Fibroblast of lung (primary cell): ENCODE measurements at regions not wholly inside any gene's neighbourhood (a gene's known extent, or its start where the extent isn't known, plus 50 kb on each side); places are given as distances from the start of the nearest gene placed in this dataset.
A peak's percentile ranks its signal among the peaks of the same experiment; 100 is the strongest.

Source experiments
- DNase-seq, 2 donors: peaks; one replicate each; pipeline versions ENCODE4 v3.0.0 to v3.0.0-alpha.2; 2010; ENCODE audit warnings: low read depth in 2 of 2
- H2AFZ ChIP-seq: 2 replicates; pipeline ENCODE4 v1.5.1; 2012; ENCODE audit warnings: low read length, control low read depth, inconsistent platforms
- H3K27ac ChIP-seq: 2 replicates; pipeline ENCODE4 v1.5.1; 2011; ENCODE audit warnings: low read length, control low read depth; ENCODE audit not compliant: insufficient read depth
- H3K27me3 ChIP-seq: 2 replicates; pipeline ENCODE4 v1.5.1; 2011; ENCODE audit warnings: mild to moderate bottlenecking, low read length; ENCODE audit not compliant: control insufficient read depth, insufficient read depth
- H3K36me3 ChIP-seq: 2 replicates; pipeline ENCODE4 v1.5.1; 2011; ENCODE audit warnings: low read length; ENCODE audit not compliant: control insufficient read depth, insufficient read depth
- H3K4me1 ChIP-seq: 2 replicates; pipeline ENCODE4 v1.5.1; 2011; ENCODE audit warnings: low read length; ENCODE audit not compliant: control insufficient read depth, insufficient read depth; ENCODE audit errors: extremely low read depth
- H3K4me2 ChIP-seq: 2 replicates; pipeline ENCODE4 v1.5.1; 2011; ENCODE audit warnings: low read length, control low read depth; ENCODE audit not compliant: insufficient read depth; ENCODE audit errors: extremely low read depth
- H3K4me3 ChIP-seq, 4 experiments: fragments of 200-600 bp in 1 of 4; sonication (generic) in 1 of 4; replicated peaks in 1 of 4; 2 replicates each; pipeline ENCODE4 v1.5.1; 2011 to 2016; ENCODE audit warnings: low read length in 4 of 4, low read depth in 3 of 4, mild to moderate bottlenecking in 3 of 4, control low read depth in 2 of 4, inconsistent platforms in 1 of 4, mixed read lengths in 1 of 4; ENCODE audit not compliant: insufficient read depth in 1 of 4; ENCODE audit errors: control extremely low read depth in 1 of 4
- H3K79me2 ChIP-seq: 2 replicates; pipeline ENCODE4 v1.5.1; 2012; ENCODE audit warnings: mild to moderate bottlenecking, low read length, inconsistent platforms; ENCODE audit not compliant: control insufficient read depth, insufficient read depth
- H3K9ac ChIP-seq: 2 replicates; pipeline ENCODE4 v1.5.1; 2011; ENCODE audit warnings: mild to moderate bottlenecking, low read length, control low read depth; ENCODE audit not compliant: insufficient read depth
- H3K9me3 ChIP-seq: 2 replicates; pipeline ENCODE4 v1.5.1; 2012; ENCODE audit warnings: low read depth, low read length; ENCODE audit not compliant: control insufficient read depth, insufficient read depth
- H4K20me1 ChIP-seq: 2 replicates; pipeline ENCODE4 v1.5.1; 2011; ENCODE audit warnings: low read length; ENCODE audit not compliant: control insufficient read depth, insufficient read depth; ENCODE audit errors: extremely low read depth
- EZH2 ChIP-seq: IDR thresholded peaks from 2 replicates; pipeline ENCODE4 v1.5.1; 2012; ENCODE audit warnings: low read length, control low read depth, mild to moderate bottlenecking; ENCODE audit errors: missing control alignments
- TF ChIP-seq, protein P1 (sequence below), 2 donors: IDR thresholded peaks in 1 of 2; conservative IDR thresholded peaks in 1 of 2; 1 replicate in 1 of 2; 2 replicates in 1 of 2; pipeline ENCODE4 v1.5.1; 2011 to 2012; ENCODE audit warnings: low read length in 2 of 2, control low read depth in 1 of 2, inconsistent platforms in 1 of 2, low read depth in 1 of 2, mild to moderate bottlenecking in 1 of 2

DNA sequence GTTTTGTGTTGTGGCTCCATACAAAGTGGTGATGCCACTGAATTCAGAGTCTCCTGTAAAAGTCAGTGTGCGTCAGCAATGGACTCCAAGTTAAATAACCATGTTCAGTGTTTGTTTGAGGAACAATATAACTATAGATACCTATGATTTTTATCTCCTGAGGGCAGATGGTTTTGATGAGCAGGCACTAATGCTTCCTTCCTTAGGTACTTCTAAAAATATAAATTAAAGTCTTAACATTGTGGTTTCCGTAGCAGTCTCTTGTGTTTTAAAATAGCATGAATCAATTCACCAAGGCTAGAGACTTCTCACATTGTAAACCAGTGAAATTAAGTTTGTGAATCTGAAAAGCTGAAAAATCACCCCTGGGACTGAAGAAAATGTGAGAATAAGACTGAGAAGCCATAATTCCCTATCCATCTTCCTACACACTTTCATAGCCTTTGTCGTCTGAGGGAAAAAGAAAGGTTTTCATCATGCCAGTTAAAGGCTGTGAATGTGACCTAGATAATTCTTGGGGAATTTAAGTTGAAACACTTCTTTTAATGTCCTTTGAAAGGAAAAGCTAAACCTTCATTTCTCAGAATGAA, 1502.9 kb downstream of the CDH11 start:
- no peak overlapping the region for H3K27ac ChIP-seq
- no peaks in the 10 kb centered on the region for H3K4me1 ChIP-seq
- H3K9ac ChIP-seq = no peak overlapping the region
- no peaks in the 10 kb centered on the region for H4K20me1 ChIP-seq
- H3K4me2 ChIP-seq = no peak overlapping the region
- H2AFZ ChIP-seq = no peak overlapping the region
- no peak overlapping the region for H3K4me3 ChIP-seq
- no peaks in the 10 kb centered on the region for H3K9me3 ChIP-seq
- no peaks in the 10 kb centered on the region for H3K27me3 ChIP-seq
- H3K36me3 ChIP-seq = no peaks in the 10 kb centered on the region
- DNase-seq = no peak
- TF ChIP-seq, protein P1, sequence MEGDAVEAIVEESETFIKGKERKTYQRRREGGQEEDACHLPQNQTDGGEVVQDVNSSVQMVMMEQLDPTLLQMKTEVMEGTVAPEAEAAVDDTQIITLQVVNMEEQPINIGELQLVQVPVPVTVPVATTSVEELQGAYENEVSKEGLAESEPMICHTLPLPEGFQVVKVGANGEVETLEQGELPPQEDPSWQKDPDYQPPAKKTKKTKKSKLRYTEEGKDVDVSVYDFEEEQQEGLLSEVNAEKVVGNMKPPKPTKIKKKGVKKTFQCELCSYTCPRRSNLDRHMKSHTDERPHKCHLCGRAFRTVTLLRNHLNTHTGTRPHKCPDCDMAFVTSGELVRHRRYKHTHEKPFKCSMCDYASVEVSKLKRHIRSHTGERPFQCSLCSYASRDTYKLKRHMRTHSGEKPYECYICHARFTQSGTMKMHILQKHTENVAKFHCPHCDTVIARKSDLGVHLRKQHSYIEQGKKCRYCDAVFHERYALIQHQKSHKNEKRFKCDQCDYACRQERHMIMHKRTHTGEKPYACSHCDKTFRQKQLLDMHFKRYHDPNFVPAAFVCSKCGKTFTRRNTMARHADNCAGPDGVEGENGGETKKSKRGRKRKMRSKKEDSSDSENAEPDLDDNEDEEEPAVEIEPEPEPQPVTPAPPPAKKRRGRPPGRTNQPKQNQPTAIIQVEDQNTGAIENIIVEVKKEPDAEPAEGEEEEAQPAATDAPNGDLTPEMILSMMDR (conservative IDR thresholded peaks at IDR 0.05 in 1 of 2, IDR thresholded peaks at IDR 0.05 in 1 of 2; ENCODE audit: low read depth in 1 of 2, low read length in 2 of 2) = no peak
- no peak for TF ChIP-seq EZH2
- no peaks in the 10 kb centered on the region for H3K79me2 ChIP-seq

GRCh38 chr16:63617990-63618763, 1503.7 kb downstream of the CDH11 start:
- H3K4me2 ChIP-seq = no peak overlapping the region

More at GRCh38 chr16:63617990-63618763, 1503.7 kb downstream of the CDH11 start:
- Histone ChIP-seq H3K4me1 (no peaks in the 10 kb centered on the region), H2AFZ (no peak overlapping the region), H3K27me3 (no peaks in the 10 kb centered on the region), H3K27ac (no peak overlapping the region), H3K9ac (no peak overlapping the region), H3K36me3 (no peaks in the 10 kb centered on the region), H3K79me2 (no peaks in the 10 kb centered on the region), H3K9me3 (no peaks in the 10 kb centered on the region), H3K4me3 (peak overlapping the region in 1 of 4 experiments; percentile 53), H4K20me1 (no peaks in the 10 kb centered on the region)
- no peak for TF ChIP-seq EZH2
- TF ChIP-seq, protein P1 (conservative IDR thresholded peaks at IDR 0.05 in 1 of 2, IDR thresholded peaks at IDR 0.05 in 1 of 2; ENCODE audit: low read depth in 1 of 2, low read length in 2 of 2) = no peak
- DNase-seq = peak; percentile 2 to 11
